Neural cell (in vitro differentiated cells): ENCODE measurements at regions not wholly inside any gene's neighbourhood (a gene's known extent, or its start where the extent isn't known, plus 50 kb on each side); places are given as distances from the start of the nearest gene placed in this dataset.

Experiments used
- H2AFZ ChIP-seq: fragments of 200-600, 300-800 bp; sonication (generic), shearing (Covaris generic); 2 replicates; pipeline ENCODE4 v1.6.0; 2014; ENCODE audit warnings: low read depth, mild to moderate bottlenecking, antibody characterized with exemption, low read length, moderate library complexity
- H3F3A ChIP-seq: fragments of 200-600 bp; shearing (Covaris generic); 2 replicates; pipeline ENCODE4 v1.6.1; 2016; ENCODE audit warnings: mild to moderate bottlenecking, moderate library complexity, mixed read lengths, antibody characterized with exemption, low read length; ENCODE audit not compliant: insufficient read depth, poor library complexity, severe bottlenecking
- H3K27ac ChIP-seq: fragments of 200-600, 300-800 bp; sonication (generic), shearing (Covaris generic); 2 replicates; pipeline ENCODE4 v1.5.1; 2014; ENCODE audit warnings: mild to moderate bottlenecking, low read length, moderate library complexity
- H3K27me3 ChIP-seq: fragments of 300-800, 200-600 bp; sonication (generic), shearing (Covaris generic); 2 replicates; pipeline ENCODE4 v1.6.0; 2014; ENCODE audit warnings: mild to moderate bottlenecking, low read depth, low read length, moderate library complexity; ENCODE audit not compliant: insufficient read depth
- H3K36me3 ChIP-seq: fragments of 300-800, 200-600 bp; sonication (generic), shearing (Covaris generic); 2 replicates; pipeline ENCODE4 v1.5.1; 2014; ENCODE audit warnings: mild to moderate bottlenecking, antibody characterized with exemption, low read length, moderate library complexity; ENCODE audit not compliant: insufficient read depth
- H3K4me2 ChIP-seq: fragments of 300-800, 200-600 bp; sonication (generic), shearing (Covaris generic); 2 replicates; pipeline ENCODE4 v1.6.0; 2014; ENCODE audit warnings: mild to moderate bottlenecking, low read length
- H3K4me3 ChIP-seq: fragments of 300-800, 200-600 bp; sonication (generic), shearing (Covaris generic); 2 replicates; pipeline ENCODE4 v1.5.1; 2014; ENCODE audit warnings: mild to moderate bottlenecking, low read length, moderate library complexity
- H3K79me2 ChIP-seq: fragments of 200-600 bp; shearing (Covaris generic); replicated peaks from 2 replicates; pipeline ENCODE4 v1.6.0; 2014; ENCODE audit warnings: mild to moderate bottlenecking, low read length, moderate library complexity; ENCODE audit not compliant: insufficient read depth
- H3K9ac ChIP-seq: fragments of 300-800, 200-600 bp; sonication (generic), shearing (Covaris generic); 2 replicates; pipeline ENCODE4 v1.6.1; 2016; ENCODE audit warnings: mild to moderate bottlenecking, low read length, mixed read lengths
- H3K9me2 ChIP-seq: fragments of 200-600 bp; shearing (Covaris generic); 2 replicates; pipeline ENCODE4 v1.6.1; 2016; ENCODE audit warnings: mild to moderate bottlenecking, low read length, mixed read lengths; ENCODE audit not compliant: insufficient read depth
- H3K9me3 ChIP-seq: fragments of 200-600, 300-800 bp; sonication (generic), shearing (Covaris generic); 2 replicates; pipeline ENCODE4 v1.6.1; 2016; ENCODE audit warnings: mild to moderate bottlenecking, mixed run types, low read length, moderate library complexity, mixed read lengths
- H4K20me1 ChIP-seq: fragments of 200-600 bp; shearing (Covaris generic); 2 replicates; pipeline ENCODE4 v1.6.1; 2016; ENCODE audit warnings: mild to moderate bottlenecking, mixed run types; ENCODE audit not compliant: insufficient read depth
- CTCF ChIP-seq: fragments of 450-650 bp; IDR thresholded peaks from 2 replicates; pipeline ENCODE4 v1.5.1; 2014; ENCODE audit warnings: antibody characterized with exemption, mild to moderate bottlenecking, moderate library complexity; ENCODE audit not compliant: poor library complexity, severe bottlenecking
- EP300 ChIP-seq: fragments of 450-650 bp; conservative IDR thresholded peaks from 2 replicates; pipeline ENCODE4 v1.6.1; 2014; ENCODE audit warnings: antibody characterized with exemption, mild to moderate bottlenecking, moderate library complexity; ENCODE audit not compliant: poor library complexity, severe bottlenecking
- EZH2 ChIP-seq: fragments of 200-600, 300-800 bp; shearing (Covaris generic), sonication (generic); IDR thresholded peaks from 2 replicates; pipeline ENCODE4 v1.6.1; 2014; ENCODE audit warnings: antibody characterized with exemption, low read length, borderline replicate concordance, mild to moderate bottlenecking; ENCODE audit not compliant: insufficient read depth, poor library complexity, severe bottlenecking
- MXI1 ChIP-seq: fragments of 450-650 bp; conservative IDR thresholded peaks from 2 replicates; pipeline ENCODE4 v1.6.1; 2014; ENCODE audit warnings: antibody characterized with exemption, mild to moderate bottlenecking; ENCODE audit not compliant: poor library complexity, severe bottlenecking
- POLR2AphosphoS5 ChIP-seq: IDR thresholded peaks from 2 replicates; pipeline ENCODE4 v1.6.1; 2012
- RAD21 ChIP-seq: fragments of 450-650 bp; conservative IDR thresholded peaks from 2 replicates; pipeline ENCODE4 v1.6.1; 2014; ENCODE audit warnings: antibody characterized with exemption, mild to moderate bottlenecking, moderate library complexity
- REST ChIP-seq: IDR thresholded peaks from 2 replicates; pipeline ENCODE4 v1.6.1; 2012; ENCODE audit warnings: borderline replicate concordance
- SMC3 ChIP-seq: fragments of 450-650 bp; conservative IDR thresholded peaks from 2 replicates; pipeline ENCODE4 v1.6.1; 2014; ENCODE audit warnings: antibody characterized with exemption, mild to moderate bottlenecking, moderate library complexity; ENCODE audit not compliant: poor library complexity
- TAF1 ChIP-seq: IDR thresholded peaks from 2 replicates; pipeline ENCODE4 v1.6.1; 2012; ENCODE audit warnings: low read depth

GRCh38 chr2:51575181-51575580 is 543.2 kb upstream of the NRXN1 start:
- no peak overlapping the region for H3K4me3 ChIP-seq

GRCh38 chr2:51559026-51559425 is 527.1 kb upstream of the NRXN1 start:
- H3K27me3 ChIP-seq = no peaks in the 10 kb centered on the region
- no peaks in the 10 kb centered on the region for H3F3A ChIP-seq
- no peaks in the 10 kb centered on the region for H3K9me2 ChIP-seq
- no peaks in the 10 kb centered on the region for H3K9me3 ChIP-seq
- H3K9ac ChIP-seq = no peak overlapping the region
- H3K4me3 ChIP-seq = no peak overlapping the region
- H4K20me1 ChIP-seq = no peaks in the 10 kb centered on the region
- no peak overlapping the region for H2AFZ ChIP-seq
- H3K36me3 ChIP-seq = no peaks in the 10 kb centered on the region
- no peak overlapping the region for H3K4me2 ChIP-seq
- no peaks in the 10 kb centered on the region for H3K79me2 ChIP-seq
- no peak overlapping the region for H3K27ac ChIP-seq
- no peak for TF ChIP-seq POLR2AphosphoS5
- no peak for TF ChIP-seq MXI1
- TF ChIP-seq EZH2 = no peak
- no peak for TF ChIP-seq TAF1
- TF ChIP-seq EP300 = no peak
- no peak for TF ChIP-seq REST
- TF ChIP-seq SMC3 = no peak
- TF ChIP-seq RAD21 = no peak
- no peak for TF ChIP-seq CTCF

More at GRCh38 chr2:51575181-51575580, 543.2 kb upstream of the NRXN1 start:
- Histone ChIP-seq H2AFZ (no peak overlapping the region), H3K4me2 (no peak overlapping the region), H3K9me2 (no peaks in the 10 kb centered on the region), H3K9me3 (no peaks in the 10 kb centered on the region), H3K36me3 (no peaks in the 10 kb centered on the region), H3K27me3 (no peaks in the 10 kb centered on the region), H3F3A (no peaks in the 10 kb centered on the region), H3K27ac (no peak overlapping the region), H4K20me1 (no peaks in the 10 kb centered on the region), H3K79me2 (no peaks in the 10 kb centered on the region), H3K9ac (no peak overlapping the region)
- TF ChIP-seq TAF1 = no peak
- TF ChIP-seq MXI1 = no peak

DNA sequence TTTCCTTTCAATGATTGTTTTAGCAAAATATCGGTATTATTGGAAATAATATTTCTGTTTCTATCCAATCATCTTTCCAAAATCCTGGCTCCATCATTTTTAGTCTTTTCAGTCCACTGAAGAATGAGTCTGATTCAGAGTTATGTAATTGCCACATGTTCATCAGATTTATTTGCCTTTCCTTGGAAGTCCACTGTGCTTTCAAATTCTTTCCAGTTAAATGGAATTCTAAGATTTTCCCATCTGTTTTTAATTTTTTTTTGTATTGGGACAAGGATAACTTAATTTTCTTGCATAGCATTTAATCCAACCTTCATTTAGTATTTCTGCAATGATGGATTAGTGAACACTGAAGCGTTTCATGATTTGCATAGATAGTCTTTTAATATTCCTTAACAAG is 521.5 kb upstream of the NRXN1 start:
- Histone ChIP-seq H3K9me2 (no peaks in the 10 kb centered on the region), H3K79me2 (no peaks in the 10 kb centered on the region), H3K27me3 (no peaks in the 10 kb centered on the region), H3F3A (no peaks in the 10 kb centered on the region), H2AFZ (no peak overlapping the region), H4K20me1 (no peaks in the 10 kb centered on the region), H3K4me2 (no peak overlapping the region), H3K9ac (no peak overlapping the region), H3K4me3 (no peak overlapping the region), H3K9me3 (no peaks in the 10 kb centered on the region), H3K27ac (no peak overlapping the region), H3K36me3 (no peaks in the 10 kb centered on the region)
- TF ChIP-seq TAF1 (no peak), EZH2 (no peak), CTCF (no peak), REST (no peak), SMC3 (no peak), RAD21 (no peak), EP300 (no peak), POLR2AphosphoS5 (no peak), MXI1 (no peak)
